K562 (cell line): ENCODE measurements at regions not wholly inside any gene's neighbourhood (a gene's known extent, or its start where the extent isn't known, plus 50 kb on each side); places are given as distances from the start of the nearest gene placed in this dataset.

Experiments used
- ATAC-seq: fragments of 200-7000 bp; cut with Tn5 transposase; 3 replicates; pipeline ENCODE4 v1.9.1; 2020; ENCODE audit warnings: moderate library complexity
- BruUV-seq: library from RNA; stranded (reverse); fragments of 400-500 nt; replicated peaks from 2 replicates; lab custom pipeline; 2021; lab: Mats Ljungman, UMichigan
- CTCF ChIA-PET: fragments of 300-600 bp; formaldehyde crosslinking; extraction: SDS; loops from one replicate; lab custom pipeline; 2021; ENCODE audit warnings: low intra/inter-chr PET ratio; lab: Yijun Ruan, JAX
- POLR2A ChIA-PET: fragments of 300-600, 350-650 bp; sonication (Branson Sonifier 250); formaldehyde crosslinking; extraction: SDS; loops from one replicate; lab custom pipeline; 2021; ENCODE audit warnings: antibody characterized with exemption, inconsistent platforms; lab: Yijun Ruan, JAX
- DNase-seq, 4 experiments: peaks; one replicate each; pipeline versions ENCODE4 v3.0.0 to v3.0.0-alpha.2; 2011 to 2018; ENCODE audit warnings: low spot score in 3 of 4, mixed read lengths in 3 of 4; ENCODE audit errors: extremely low read depth in 1 of 4
- FAIRE-seq: peaks from 2 replicates; lab custom pipeline; 2011; peaks lifted over from hg19 to GRCh38; lab: Jason Lieb, UNC
- H2AFZ ChIP-seq: 2 replicates; pipeline ENCODE4 v1.6.0; 2011; ENCODE audit warnings: low read depth, low read length, control low read depth, inconsistent platforms
- H3K27ac ChIP-seq: fragments of 200-600 bp; 3 replicates; pipeline ENCODE4 v1.8.0; 2011; ENCODE audit warnings: low read depth, mild to moderate bottlenecking, control low read depth, inconsistent platforms, low read length, moderate library complexity, mixed read lengths; ENCODE audit errors: extremely low read depth
- H3K27me3 ChIP-seq, 2 experiments: fragments of 300-600 bp in 1 of 2; 2 replicates in 1 of 2; 3 replicates in 1 of 2; pipeline versions ENCODE4 v1.6.0 to v1.8.0; 2011; ENCODE audit warnings: inconsistent platforms in 2 of 2, low read length in 2 of 2, mild to moderate bottlenecking in 1 of 2, mixed read lengths in 1 of 2, moderate library complexity in 1 of 2; ENCODE audit not compliant: control insufficient read depth in 2 of 2, insufficient read depth in 2 of 2
- H3K36me3 ChIP-seq: fragments of 300-600 bp; 3 replicates; pipeline ENCODE4 v1.8.0; 2011; ENCODE audit warnings: mild to moderate bottlenecking, low read length, inconsistent platforms; ENCODE audit not compliant: control insufficient read depth, insufficient read depth
- H3K4me1 ChIP-seq, 2 experiments: fragments of 200-600 bp in 1 of 2; replicated peaks in 1 of 2; 2 replicates in 1 of 2; 3 replicates in 1 of 2; pipeline versions ENCODE4 v1.5.1 to v1.8.0; 2011; ENCODE audit warnings: inconsistent platforms in 2 of 2, low read length in 2 of 2, mild to moderate bottlenecking in 1 of 2, mixed read lengths in 1 of 2, moderate library complexity in 1 of 2; ENCODE audit not compliant: control insufficient read depth in 2 of 2, insufficient read depth in 2 of 2
- H3K4me2 ChIP-seq: 2 replicates; pipeline ENCODE4 v1.6.1; 2011; ENCODE audit warnings: low read length, control low read depth, inconsistent platforms, mixed read lengths; ENCODE audit not compliant: insufficient read depth
- H3K4me3 ChIP-seq: fragments of 200-600 bp; sonication (generic), shearing (Covaris generic); 2 replicates; pipeline ENCODE4 v1.5.1; 2016; ENCODE audit warnings: control low read depth, inconsistent platforms
- H3K79me2 ChIP-seq: fragments of 200-600 bp; 3 replicates; pipeline ENCODE4 v1.8.0; 2011; ENCODE audit warnings: low read length, inconsistent platforms; ENCODE audit not compliant: control insufficient read depth, insufficient read depth
- H3K9ac ChIP-seq, 2 experiments: 2 replicates each; pipeline versions ENCODE4 v1.6.0 to v1.6.1; 2011; ENCODE audit warnings: low read depth in 2 of 2, low read length in 2 of 2, control low read depth in 1 of 2, inconsistent platforms in 1 of 2, mild to moderate bottlenecking in 1 of 2, mixed read lengths in 1 of 2; ENCODE audit not compliant: insufficient read depth in 1 of 2
- H3K9me1 ChIP-seq: one replicate; pipeline ENCODE4 v1.6.0; 2011; ENCODE audit warnings: inconsistent platforms, mild to moderate bottlenecking, low read length, moderate library complexity; ENCODE audit not compliant: control insufficient read depth, insufficient read depth
- H3K9me3 ChIP-seq: replicated peaks from 2 replicates; pipeline ENCODE4 v1.5.1; 2011; ENCODE audit warnings: low read depth, low read length, inconsistent platforms; ENCODE audit not compliant: control insufficient read depth, insufficient read depth
- H4K20me1 ChIP-seq: replicated peaks from 2 replicates; pipeline ENCODE4 v1.6.1; 2011; ENCODE audit warnings: low read length, inconsistent platforms, mixed read lengths; ENCODE audit not compliant: control insufficient read depth, insufficient read depth
- L3MBTL2 ChIP-seq: fragments of 450-650 bp; IDR thresholded peaks from 2 replicates; pipeline ENCODE4 v1.6.1; 2016; ENCODE audit warnings: mild to moderate bottlenecking, moderate library complexity
- WGBS: fragments of 100-300 bp; shearing (Covaris generic); methylation state at CpG from one replicate; pipeline ENCODE4 v1.1.6; 2016; ENCODE audit warnings: low coverage, mixed read lengths; ENCODE audit not compliant: insufficient coverage; ENCODE audit errors: missing lambda C conversion rate; 5-methylcytosine and 5-hydroxymethylcytosine counted together
- in situ Hi-C: fragments of 300-500 bp; cut with MboI; formaldehyde crosslinking; loops from 4 replicates; pipeline ENCODE4 v1.15.0; 2018; ENCODE audit warnings: inconsistent platforms, mixed read lengths
- intact Hi-C: fragments of 100-400 bp; cut with micrococcal nuclease; formaldehyde crosslinking; loops from 2 replicates; pipeline ENCODE4 v1.14.2; 2022
- TF ChIP-seq, protein P1 (sequence below): sonication (generic); formaldehyde crosslinking; IDR thresholded peaks from 2 replicates; pipeline ENCODE4 v1.5.0; 2020; ENCODE audit warnings: missing genetic modification reagents
- TF ChIP-seq, protein P2 (sequence below), 2 experiments: IDR thresholded peaks in 1 of 2; conservative IDR thresholded peaks in 1 of 2; 2 replicates each; pipeline ENCODE4 v1.6.1; 2016; ENCODE audit warnings: low read depth in 2 of 2, mild to moderate bottlenecking in 1 of 2, missing compliant biosample characterization in 1 of 2, missing genetic modification characterization in 1 of 2, moderate library complexity in 1 of 2

DNA sequence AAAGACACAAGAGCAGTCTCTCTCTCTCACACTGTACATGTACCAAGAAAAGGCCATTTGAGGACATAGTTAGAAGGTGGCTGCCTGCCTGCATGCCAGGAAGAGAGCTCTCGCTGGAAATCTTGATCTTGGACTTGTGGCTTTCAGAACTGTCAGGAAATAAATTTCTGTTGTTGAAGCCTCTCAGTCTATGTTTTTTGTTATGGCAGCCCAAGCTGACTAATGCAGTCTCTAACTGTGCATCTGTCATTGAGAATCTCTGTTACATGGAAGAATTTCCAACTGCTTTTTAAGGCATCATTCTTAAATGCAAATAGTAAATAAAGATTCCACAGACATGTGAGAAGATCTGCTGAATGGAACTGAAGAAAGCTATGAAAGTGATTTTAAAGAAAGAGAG lies 198.3 kb downstream of the PCDH10 start:
- no peaks in the 10 kb centered on the region for H3K4me1 ChIP-seq
- TF ChIP-seq, protein P1, sequence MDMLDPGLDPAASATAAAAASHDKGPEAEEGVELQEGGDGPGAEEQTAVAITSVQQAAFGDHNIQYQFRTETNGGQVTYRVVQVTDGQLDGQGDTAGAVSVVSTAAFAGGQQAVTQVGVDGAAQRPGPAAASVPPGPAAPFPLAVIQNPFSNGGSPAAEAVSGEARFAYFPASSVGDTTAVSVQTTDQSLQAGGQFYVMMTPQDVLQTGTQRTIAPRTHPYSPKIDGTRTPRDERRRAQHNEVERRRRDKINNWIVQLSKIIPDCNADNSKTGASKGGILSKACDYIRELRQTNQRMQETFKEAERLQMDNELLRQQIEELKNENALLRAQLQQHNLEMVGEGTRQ (CRISPR knock-in tag) = no peak
- no peak for TF ChIP-seq L3MBTL2
- TF ChIP-seq, protein P2, sequence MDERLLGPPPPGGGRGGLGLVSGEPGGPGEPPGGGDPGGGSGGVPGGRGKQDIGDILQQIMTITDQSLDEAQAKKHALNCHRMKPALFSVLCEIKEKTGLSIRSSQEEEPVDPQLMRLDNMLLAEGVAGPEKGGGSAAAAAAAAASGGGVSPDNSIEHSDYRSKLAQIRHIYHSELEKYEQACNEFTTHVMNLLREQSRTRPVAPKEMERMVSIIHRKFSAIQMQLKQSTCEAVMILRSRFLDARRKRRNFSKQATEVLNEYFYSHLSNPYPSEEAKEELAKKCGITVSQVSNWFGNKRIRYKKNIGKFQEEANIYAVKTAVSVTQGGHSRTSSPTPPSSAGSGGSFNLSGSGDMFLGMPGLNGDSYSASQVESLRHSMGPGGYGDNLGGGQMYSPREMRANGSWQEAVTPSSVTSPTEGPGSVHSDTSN (CRISPR knock-in tag; IDR thresholded peaks at IDR 0.05; ENCODE audit: low read depth) = no peak
- TF ChIP-seq, protein P2 (tag; conservative IDR thresholded peaks at IDR 0.05; ENCODE audit: low read depth) = peak; percentile 67
- ChIA-PET CTCF (no interaction called here), POLR2A (interaction anchor here (0.9 kb wide), 1 partner anchor 9 kb away, joined by 5 read pairs; no protein-coding TSS in a partner anchor)
- ATAC-seq (no peak), DNase-seq (no peak), FAIRE-seq (no peak)
- no peaks in the 10 kb centered on the region for H3K36me3 ChIP-seq
- H3K4me3 ChIP-seq = no peak overlapping the region
- intact Hi-C loops = no loop called here
- H3K27me3 ChIP-seq = no peaks in the 10 kb centered on the region
- no peaks in the 10 kb centered on the region for H3K9me3 ChIP-seq
- 0% methylated on average over 1 of the region's 1 CpG for WGBS
- BruUV-seq = no TSS peak
- no peaks in the 10 kb centered on the region for H3K9me1 ChIP-seq
- H3K27ac ChIP-seq = no peak overlapping the region
- no peak overlapping the region for H3K9ac ChIP-seq
- H4K20me1 ChIP-seq = no peaks in the 10 kb centered on the region
- no peaks in the 10 kb centered on the region for H3K79me2 ChIP-seq
- H3K4me2 ChIP-seq = no peak overlapping the region
- no peak overlapping the region for H2AFZ ChIP-seq
- in situ Hi-C loops = no loop called here
